Keratinocyte (primary cell): ENCODE measurements at regions not wholly inside any gene's neighbourhood (a gene's known extent, or its start where the extent isn't known, plus 50 kb on each side); places are given as distances from the start of the nearest gene placed in this dataset.

Experiments used
- DNase-seq: peaks from one replicate; pipeline ENCODE4 v3.0.0-alpha.2; 2011; ENCODE audit warnings: low read depth, missing footprints, low spot score
- FAIRE-seq: peaks from 2 replicates; lab custom pipeline; 2011; peaks lifted over from hg19 to GRCh38; lab: Jason Lieb, UNC
- H2AFZ ChIP-seq: 2 replicates; pipeline ENCODE4 v1.6.0; 2012; ENCODE audit warnings: low read length, control low read depth, inconsistent platforms; ENCODE audit not compliant: control insufficient read depth
- H3K27ac ChIP-seq: 2 replicates; pipeline ENCODE4 v1.5.1; 2011; ENCODE audit warnings: low read length; ENCODE audit not compliant: control insufficient read depth, insufficient read depth
- H3K27me3 ChIP-seq: 3 replicates; pipeline ENCODE4 v1.6.0; 2011; ENCODE audit warnings: low read length; ENCODE audit not compliant: control insufficient read depth, insufficient read depth; ENCODE audit errors: extremely low read depth
- H3K36me3 ChIP-seq, 2 experiments: 2 replicates in 1 of 2; 3 replicates in 1 of 2; pipeline ENCODE4 v1.5.1; 2011; ENCODE audit warnings: low read length in 2 of 2, mild to moderate bottlenecking in 1 of 2; ENCODE audit not compliant: control insufficient read depth in 2 of 2, insufficient read depth in 2 of 2; ENCODE audit errors: extremely low read depth in 1 of 2
- H3K4me1 ChIP-seq: 3 replicates; pipeline ENCODE4 v1.5.1; 2011; ENCODE audit warnings: low read length; ENCODE audit not compliant: control insufficient read depth, insufficient read depth; ENCODE audit errors: extremely low read depth
- H3K4me2 ChIP-seq: 3 replicates; pipeline ENCODE4 v1.6.0; 2011; ENCODE audit warnings: low read depth, low read length; ENCODE audit not compliant: control insufficient read depth, insufficient read depth; ENCODE audit errors: extremely low read depth
- H3K4me3 ChIP-seq, 3 experiments: fragments of 200-600 bp in 1 of 3; sonication (generic) in 1 of 3; 2 replicates in 2 of 3; 3 replicates in 1 of 3; pipeline ENCODE4 v1.5.1; 2011 to 2016; ENCODE audit warnings: low read length in 3 of 3, mild to moderate bottlenecking in 3 of 3, control low read depth in 2 of 3, inconsistent platforms in 1 of 3, low read depth in 1 of 3, mixed read lengths in 1 of 3, mixed run types in 1 of 3, moderate library complexity in 1 of 3; ENCODE audit not compliant: control insufficient read depth in 2 of 3, insufficient read depth in 2 of 3; ENCODE audit errors: extremely low read depth in 1 of 3
- H3K79me2 ChIP-seq: 2 replicates; pipeline ENCODE4 v1.6.0; 2012; ENCODE audit warnings: low read length; ENCODE audit not compliant: control insufficient read depth, insufficient read depth
- H3K9ac ChIP-seq: 3 replicates; pipeline ENCODE4 v1.6.0; 2011; ENCODE audit warnings: low read length; ENCODE audit not compliant: control insufficient read depth, insufficient read depth; ENCODE audit errors: extremely low read depth
- H3K9me1 ChIP-seq: 3 replicates; pipeline ENCODE4 v1.6.0; 2011; ENCODE audit warnings: low read length; ENCODE audit not compliant: control insufficient read depth, insufficient read depth; ENCODE audit errors: extremely low read depth
- H3K9me3 ChIP-seq: 2 replicates; pipeline ENCODE4 v1.5.1; 2012; ENCODE audit warnings: low read depth, low read length; ENCODE audit not compliant: control insufficient read depth
- H4K20me1 ChIP-seq: 3 replicates; pipeline ENCODE4 v1.6.0; 2011; ENCODE audit warnings: low read length; ENCODE audit not compliant: control insufficient read depth, insufficient read depth; ENCODE audit errors: extremely low read depth
- EZH2 ChIP-seq: IDR thresholded peaks from one replicate; pipeline ENCODE4 v1.6.1; 2012; ENCODE audit warnings: inconsistent platforms, mild to moderate bottlenecking, low read length, moderate library complexity
- dilution Hi-C: fragments of 300-500 bp; cut with MboI; formaldehyde crosslinking; loops from one replicate; pipeline ENCODE4 v1.7.0; 2020; ENCODE audit warnings: low sequenced_read_pairs; ENCODE audit not compliant: extremely low pct_ligation_motif_present
- TF ChIP-seq, protein P1 (sequence below), 3 experiments: IDR thresholded peaks in 1 of 3; conservative IDR thresholded peaks in 1 of 3; optimal IDR thresholded peaks in 1 of 3; 2 replicates in 2 of 3; 3 replicates in 1 of 3; pipeline versions ENCODE3 to v1.5.1; 2011; ENCODE audit warnings: low read length in 3 of 3, mild to moderate bottlenecking in 3 of 3, moderate library complexity in 2 of 3, control low read depth in 1 of 3, inconsistent platforms in 1 of 3; ENCODE audit not compliant: insufficient read depth in 2 of 3; ENCODE audit errors: extremely low read depth in 1 of 3

GRCh38 chr5:4042311-4042710 is 446.7 kb downstream of the IRX1 start:
- Histone ChIP-seq H3K36me3 (no peaks in the 10 kb centered on the region), H3K4me2 (no peak overlapping the region), H4K20me1 (no peaks in the 10 kb centered on the region), H2AFZ (no peak overlapping the region), H3K9me3 (no peaks in the 10 kb centered on the region), H3K9me1 (no peaks in the 10 kb centered on the region), H3K79me2 (no peaks in the 10 kb centered on the region), H3K9ac (no peak overlapping the region), H3K4me3 (no peak overlapping the region), H3K27me3 (no peaks in the 10 kb centered on the region), H3K27ac (no peak overlapping the region), H3K4me1 (no peaks in the 10 kb centered on the region)
- FAIRE-seq (no peak), DNase-seq (no peak)
- dilution Hi-C loops = no loop called here
- TF ChIP-seq, protein P1, sequence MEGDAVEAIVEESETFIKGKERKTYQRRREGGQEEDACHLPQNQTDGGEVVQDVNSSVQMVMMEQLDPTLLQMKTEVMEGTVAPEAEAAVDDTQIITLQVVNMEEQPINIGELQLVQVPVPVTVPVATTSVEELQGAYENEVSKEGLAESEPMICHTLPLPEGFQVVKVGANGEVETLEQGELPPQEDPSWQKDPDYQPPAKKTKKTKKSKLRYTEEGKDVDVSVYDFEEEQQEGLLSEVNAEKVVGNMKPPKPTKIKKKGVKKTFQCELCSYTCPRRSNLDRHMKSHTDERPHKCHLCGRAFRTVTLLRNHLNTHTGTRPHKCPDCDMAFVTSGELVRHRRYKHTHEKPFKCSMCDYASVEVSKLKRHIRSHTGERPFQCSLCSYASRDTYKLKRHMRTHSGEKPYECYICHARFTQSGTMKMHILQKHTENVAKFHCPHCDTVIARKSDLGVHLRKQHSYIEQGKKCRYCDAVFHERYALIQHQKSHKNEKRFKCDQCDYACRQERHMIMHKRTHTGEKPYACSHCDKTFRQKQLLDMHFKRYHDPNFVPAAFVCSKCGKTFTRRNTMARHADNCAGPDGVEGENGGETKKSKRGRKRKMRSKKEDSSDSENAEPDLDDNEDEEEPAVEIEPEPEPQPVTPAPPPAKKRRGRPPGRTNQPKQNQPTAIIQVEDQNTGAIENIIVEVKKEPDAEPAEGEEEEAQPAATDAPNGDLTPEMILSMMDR (optimal IDR thresholded peaks at IDR 0.05 in 1 of 3, IDR thresholded peaks at IDR 0.05 in 1 of 3, conservative IDR thresholded peaks at IDR 0.05 in 1 of 3; ENCODE audit: extremely low read depth in 1 of 3, insufficient read depth in 2 of 3, low read length in 3 of 3) = no peak
- TF ChIP-seq EZH2 = no peak

GRCh38 chr5:4043135-4043534 is 447.5 kb downstream of the IRX1 start:
- Histone ChIP-seq H4K20me1 (no peaks in the 10 kb centered on the region), H3K4me2 (no peak overlapping the region), H3K27me3 (no peaks in the 10 kb centered on the region), H3K9me3 (no peaks in the 10 kb centered on the region), H3K4me3 (no peak overlapping the region), H2AFZ (no peak overlapping the region), H3K4me1 (no peaks in the 10 kb centered on the region), H3K9ac (no peak overlapping the region), H3K36me3 (no peaks in the 10 kb centered on the region), H3K79me2 (no peaks in the 10 kb centered on the region), H3K27ac (no peak overlapping the region), H3K9me1 (no peaks in the 10 kb centered on the region)
- no peak for DNase-seq
- FAIRE-seq = no peak
- dilution Hi-C loops = no loop called here
- TF ChIP-seq EZH2 = no peak
- TF ChIP-seq, protein P1 (optimal IDR thresholded peaks at IDR 0.05 in 1 of 3, IDR thresholded peaks at IDR 0.05 in 1 of 3, conservative IDR thresholded peaks at IDR 0.05 in 1 of 3; ENCODE audit: extremely low read depth in 1 of 3, insufficient read depth in 2 of 3, low read length in 3 of 3) = no peak
